ENCODE measurements at regions not wholly inside any gene's neighbourhood (a gene's known extent, or its start where the extent isn't known, plus 50 kb on each side); places are given as distances from the start of the nearest gene placed in this dataset.

- DNase-seq (ENCODE audit: low spot score), result no peak
Measured at GRCh38 chr13:63954683-63955082, 2539.0 kb upstream of the PCDH20 start.

GRCh38 chr13:63948045-63948444, 2532.4 kb upstream of the PCDH20 start:
- DNase-seq (ENCODE audit: low spot score), result no peak

GRCh38 chr13:63944911-63945310, 2529.3 kb upstream of the PCDH20 start:
- DNase-seq (ENCODE audit: low spot score), result no peak

GRCh38 chr13:63942372-63942771, 2526.7 kb upstream of the PCDH20 start:
- DNase-seq (ENCODE audit: low spot score), result no peak

GRCh38 chr13:63938851-63939250, 2523.2 kb upstream of the PCDH20 start:
- DNase-seq (ENCODE audit: low spot score), result no peak

- DNase-seq (ENCODE audit: low spot score), result no peak
Measured at GRCh38 chr13:63910511-63910910, 2494.9 kb upstream of the PCDH20 start.

- no peak for DNase-seq (ENCODE audit: low spot score)
Measured at GRCh38 chr13:63909726-63910375, 2494.2 kb upstream of the PCDH20 start.

- DNase-seq (ENCODE audit: low spot score), result no peak
Measured at GRCh38 chr13:63902141-63902540, 2486.5 kb upstream of the PCDH20 start.

GRCh38 chr13:63901630-63902029, 2486.0 kb upstream of the PCDH20 start:
- DNase-seq (ENCODE audit: low spot score), result peak; percentile 7

GRCh38 chr13:63900406-63900805, 2484.8 kb upstream of the PCDH20 start:
- no peak for DNase-seq (ENCODE audit: low spot score)

- no peak for DNase-seq (ENCODE audit: low spot score)
Measured at GRCh38 chr13:63896321-63896720, 2480.7 kb upstream of the PCDH20 start.

- no peak for DNase-seq (ENCODE audit: low spot score)
Measured at GRCh38 chr13:63882052-63882451, 2466.4 kb upstream of the PCDH20 start.

GRCh38 chr13:63880705-63881104, 2465.1 kb upstream of the PCDH20 start:
- no peak for DNase-seq (ENCODE audit: low spot score)

- DNase-seq (ENCODE audit: low spot score), result no peak
Measured at GRCh38 chr13:63873936-63874335, 2458.3 kb upstream of the PCDH20 start.

- DNase-seq (ENCODE audit: low spot score), result no peak
Measured at GRCh38 chr13:63864171-63864902, 2448.7 kb upstream of the PCDH20 start.

GRCh38 chr13:63855457-63856118, 2439.9 kb upstream of the PCDH20 start:
- no peak for DNase-seq (ENCODE audit: low spot score)

GRCh38 chr13:63853816-63854215, 2438.2 kb upstream of the PCDH20 start:
- DNase-seq (ENCODE audit: low spot score), result no peak

GRCh38 chr13:63851526-63851925, 2435.9 kb upstream of the PCDH20 start:
- DNase-seq (ENCODE audit: low spot score), result no peak

GRCh38 chr13:63843766-63844699, 2428.4 kb upstream of the PCDH20 start:
- DNase-seq (ENCODE audit: low spot score), result no peak

GRCh38 chr13:63842102-63842501, 2426.5 kb upstream of the PCDH20 start:
- DNase-seq (ENCODE audit: low spot score), result no peak

- DNase-seq (ENCODE audit: low spot score), result no peak
Measured at GRCh38 chr13:63840551-63841421, 2425.1 kb upstream of the PCDH20 start.
